ENCODE measurements at regions not wholly inside any gene's neighbourhood (a gene's known extent, or its start where the extent isn't known, plus 50 kb on each side); places are given as distances from the start of the nearest gene placed in this dataset.
"Not testable (repeated sequence)": the region's sequence is repeated elsewhere in the genome, so short reads cannot be mapped to it uniquely, and the experiment has no call there.

GRCh38 chr2:117273009-117273671 is 541.4 kb upstream of the DDX18 start:
- ATAC-seq (ENCODE audit: poor library complexity) (no peak), DNase-seq (no peak)
- intact Hi-C loops (cut with DNase I): no loop called here

GRCh38 chr2:117293012-117293411 is 521.5 kb upstream of the DDX18 start:
- ATAC-seq (ENCODE audit: poor library complexity): no peak
- intact Hi-C loops (cut with DNase I): no loop called here
- DNase-seq: no peak

- DNase-seq (no peak), ATAC-seq (ENCODE audit: poor library complexity) (no peak)
- intact Hi-C loops (cut with DNase I): no loop called here
Measured at GRCh38 chr2:117299451-117299850, 515.0 kb upstream of the DDX18 start.

- no peak for ATAC-seq (ENCODE audit: poor library complexity)
- intact Hi-C loops (cut with DNase I): no loop called here
- DNase-seq: no peak
Measured at GRCh38 chr2:117308861-117309770, 505.4 kb upstream of the DDX18 start.

- DNase-seq (no peak), ATAC-seq (ENCODE audit: poor library complexity) (no peak)
- intact Hi-C loops (cut with DNase I): no loop called here
Measured at GRCh38 chr2:117321816-117322215, 492.7 kb upstream of the DDX18 start.

- ATAC-seq (ENCODE audit: poor library complexity) (no peak), DNase-seq (no peak)
- intact Hi-C loops (cut with DNase I): no loop called here
Measured at GRCh38 chr2:117323331-117323730, 491.2 kb upstream of the DDX18 start.

- ATAC-seq (ENCODE audit: poor library complexity) (no peak), DNase-seq (no peak)
- intact Hi-C loops (cut with DNase I): no loop called here
Measured at GRCh38 chr2:117330641-117331040, 483.9 kb upstream of the DDX18 start.

- ATAC-seq (ENCODE audit: poor library complexity) (no peak), DNase-seq (no peak)
- intact Hi-C loops (cut with DNase I): no loop called here
Measured at GRCh38 chr2:117335967-117336366, 478.5 kb upstream of the DDX18 start.

GRCh38 chr2:117336496-117336895 is 478.0 kb upstream of the DDX18 start:
- intact Hi-C loops (cut with DNase I): no loop called here
- DNase-seq (no peak), ATAC-seq (ENCODE audit: poor library complexity) (no peak)

- ATAC-seq (ENCODE audit: poor library complexity); intact Hi-C loops (cut with DNase I); DNase-seq: not testable (repeated sequence)
Measured at GRCh38 chr2:117337981-117338380, 476.5 kb upstream of the DDX18 start.

GRCh38 chr2:117339980-117340379 is 474.5 kb upstream of the DDX18 start:
- ATAC-seq (ENCODE audit: poor library complexity) (no peak), DNase-seq (no peak)
- intact Hi-C loops (cut with DNase I): no loop called here

GRCh38 chr2:117341690-117342089 is 472.8 kb upstream of the DDX18 start:
- intact Hi-C loops (cut with DNase I): no loop called here
- DNase-seq: no peak
- no peak for ATAC-seq (ENCODE audit: poor library complexity)

GRCh38 chr2:117342415-117342814 is 472.1 kb upstream of the DDX18 start:
- ATAC-seq (ENCODE audit: poor library complexity): no peak
- intact Hi-C loops (cut with DNase I): no loop called here
- DNase-seq: no peak

GRCh38 chr2:117349687-117350086 is 464.8 kb upstream of the DDX18 start:
- ATAC-seq (ENCODE audit: poor library complexity) (no peak), DNase-seq (no peak)
- intact Hi-C loops (cut with DNase I): no loop called here

- intact Hi-C loops (cut with DNase I): no loop called here
- no peak for DNase-seq
- no peak for ATAC-seq (ENCODE audit: poor library complexity)
Measured at GRCh38 chr2:117351396-117351795, 463.1 kb upstream of the DDX18 start.

- DNase-seq (no peak), ATAC-seq (ENCODE audit: poor library complexity) (no peak)
- intact Hi-C loops (cut with DNase I): no loop called here
Measured at GRCh38 chr2:117359266-117359914, 455.1 kb upstream of the DDX18 start.

- no peak for ATAC-seq (ENCODE audit: poor library complexity)
- no peak for DNase-seq
- intact Hi-C loops (cut with DNase I): no loop called here
Measured at GRCh38 chr2:117360586-117360985, 453.9 kb upstream of the DDX18 start.

GRCh38 chr2:117378653-117379052 is 435.8 kb upstream of the DDX18 start:
- ATAC-seq (ENCODE audit: poor library complexity) (no peak), DNase-seq (no peak)
- intact Hi-C loops (cut with DNase I): no loop called here

- no peak for ATAC-seq (ENCODE audit: poor library complexity)
- intact Hi-C loops (cut with DNase I): no loop called here
- DNase-seq: no peak
Measured at GRCh38 chr2:117379928-117380327, 434.6 kb upstream of the DDX18 start.

- DNase-seq; intact Hi-C loops (cut with DNase I); ATAC-seq (ENCODE audit: poor library complexity): not testable (repeated sequence)
Measured at GRCh38 chr2:117383997-117384396, 430.5 kb upstream of the DDX18 start.
